A549 (cell line): ENCODE measurements at regions not wholly inside any gene's neighbourhood (a gene's known extent, or its start where the extent isn't known, plus 50 kb on each side); places are given as distances from the start of the nearest gene placed in this dataset.

Experiments
- ATAC-seq, 2 experiments: fragments of 200-7000 bp in 1 of 2; fragments of >200 bp in 1 of 2; cut with Nextera tagmentation in 1 of 2; cut with Tn5 transposase in 1 of 2; 3 replicates each; pipeline versions ENCODE4 v1.8.0 to v1.9.1; 2018 to 2020; ENCODE audit warnings: mild to moderate bottlenecking in 1 of 2, moderate library complexity in 1 of 2
- CTCF ChIA-PET: fragments of 300-600 bp; sonication (Branson Sonifier 250); formaldehyde crosslinking; extraction: SDS; loops from one replicate; lab custom pipeline; 2021; ENCODE audit warnings: antibody characterized with exemption, inconsistent platforms; lab: Yijun Ruan, JAX
- POLR2A ChIA-PET: fragments of 350-600 bp; formaldehyde crosslinking; extraction: SDS; loops from one replicate; lab custom pipeline; 2021; ENCODE audit warnings: antibody characterized with exemption, inconsistent platforms; lab: Yijun Ruan, JAX
- DNase-seq, 2 experiments: peaks; one replicate each; pipeline versions ENCODE4 v3.0.0 to v3.0.0-alpha.2; 2011 to 2016; ENCODE audit warnings: low read depth in 1 of 2, low spot score in 1 of 2
- FAIRE-seq: peaks from 2 replicates; lab custom pipeline; 2011; peaks lifted over from hg19 to GRCh38; lab: Jason Lieb, UNC
- H3K27ac ChIP-seq, 2 experiments: fragments of >200 bp; sonication (Bioruptor Twin); formaldehyde crosslinking; 3 replicates each; pipeline ENCODE4 v1.5.1; 2016 to 2017
- H3K4me1 ChIP-seq: fragments of >200 bp; sonication (Bioruptor Twin); formaldehyde crosslinking; 3 replicates; pipeline ENCODE4 v1.6.1; 2016
- H3K4me2 ChIP-seq: fragments of >200 bp; sonication (Bioruptor Twin); formaldehyde crosslinking; 3 replicates; pipeline ENCODE4 v1.6.1; 2016
- H3K4me3 ChIP-seq: fragments of >200 bp; sonication (Bioruptor Twin); formaldehyde crosslinking; 3 replicates; pipeline ENCODE4 v1.5.1; 2016
- H3K9me3 ChIP-seq: fragments of >200 bp; sonication (Bioruptor Twin); formaldehyde crosslinking; 3 replicates; pipeline ENCODE4 v1.6.1; 2016
- BHLHE40 ChIP-seq: IDR thresholded peaks from 2 replicates; pipeline ENCODE4 v1.6.1; 2012; ENCODE audit warnings: low read depth, low read length, inconsistent platforms
- EP300 ChIP-seq, 2 experiments: fragments of >200 bp; sonication (Bioruptor Twin); formaldehyde crosslinking; IDR thresholded peaks; 2 replicates in 1 of 2; 3 replicates in 1 of 2; pipeline ENCODE4 v1.6.1; 2016 to 2017
- FOXS1 ChIP-seq: fragments of 250-450 bp; sonication (Bioruptor Pico); IDR thresholded peaks from 2 replicates; pipeline ENCODE4 v1.5.0; 2020; ENCODE audit warnings: mild to moderate bottlenecking, moderate library complexity
- HEYL ChIP-seq: fragments of 250-450 bp; sonication (Bioruptor Pico); IDR thresholded peaks from 2 replicates; pipeline ENCODE4 v1.8.0; 2021; ENCODE audit warnings: mild to moderate bottlenecking, moderate library complexity
- HOXA7 ChIP-seq: fragments of 250-450 bp; sonication (Bioruptor Pico); IDR thresholded peaks from 2 replicates; pipeline ENCODE4 v1.5.0; 2020; ENCODE audit warnings: mild to moderate bottlenecking, moderate library complexity
- HOXB5 ChIP-seq: fragments of 250-450 bp; sonication (Bioruptor Pico); IDR thresholded peaks from 2 replicates; pipeline ENCODE4 v1.5.0; 2020; ENCODE audit warnings: mild to moderate bottlenecking, moderate library complexity
- JUN ChIP-seq, 2 experiments: fragments of >200 bp; sonication (Bioruptor Twin); formaldehyde crosslinking; IDR thresholded peaks; 2 replicates in 1 of 2; 3 replicates in 1 of 2; pipeline ENCODE4 v1.6.1; 2016 to 2017
- MAFK ChIP-seq: fragments of 450-650 bp; IDR thresholded peaks from 2 replicates; pipeline ENCODE4 v1.6.1; 2014; ENCODE audit not compliant: partially characterized antibody
- MAZ ChIP-seq: fragments of 150-350 bp; IDR thresholded peaks from 2 replicates; pipeline ENCODE4 v1.6.1; 2014; ENCODE audit warnings: antibody characterized with exemption, low read depth, low read length, borderline replicate concordance
- NPAS2 ChIP-seq: fragments of 250-450 bp; sonication (Bioruptor Pico); IDR thresholded peaks from 2 replicates; pipeline ENCODE4 v1.8.0; 2022; ENCODE audit warnings: mild to moderate bottlenecking, moderate library complexity, borderline replicate concordance
- SMC3 ChIP-seq: fragments of >200 bp; sonication (Bioruptor Twin); formaldehyde crosslinking; IDR thresholded peaks from 3 replicates; pipeline ENCODE4 v1.6.1; 2018; ENCODE audit warnings: inconsistent platforms
- TFCP2L1 ChIP-seq: fragments of 250-450 bp; sonication (Bioruptor Pico); IDR thresholded peaks from 2 replicates; pipeline ENCODE4 v1.5.0; 2021; ENCODE audit warnings: mild to moderate bottlenecking
- TP53 ChIP-seq: fragments of 250-450 bp; sonication (Bioruptor Pico); IDR thresholded peaks from 2 replicates; pipeline ENCODE4 v1.5.0; 2021; ENCODE audit warnings: mild to moderate bottlenecking, moderate library complexity
- ZC3H11A ChIP-seq: fragments of 450-650 bp; IDR thresholded peaks from 2 replicates; pipeline ENCODE4 v1.6.1; 2014; ENCODE audit warnings: antibody characterized with exemption, mild to moderate bottlenecking
- WGBS: methylation state at CpG from one replicate; pipeline ENCODE4 v1.1.6; 2017; ENCODE audit errors: missing lambda C conversion rate; 5-methylcytosine and 5-hydroxymethylcytosine counted together
- TF ChIP-seq, protein P1 (sequence below): fragments of 200-600 bp; sonication (generic); IDR thresholded peaks from 2 replicates; pipeline ENCODE4 v1.6.1; 2016; ENCODE audit warnings: antibody characterized with exemption, mild to moderate bottlenecking, moderate library complexity
- TF ChIP-seq, protein P2 (sequence below): IDR thresholded peaks from 2 replicates; pipeline ENCODE4 v1.6.1; 2012
- TF ChIP-seq, protein P3 (sequence below): IDR thresholded peaks from 2 replicates; pipeline ENCODE4 v1.6.1; 2012; ENCODE audit warnings: low read depth, borderline replicate concordance
- TF ChIP-seq, protein P4 (sequence below): fragments of >200 bp; sonication (Bioruptor Twin); formaldehyde crosslinking; IDR thresholded peaks from 2 replicates; pipeline ENCODE4 v1.6.1; 2016
- TF ChIP-seq, protein P5 (sequence below): fragments of >200 bp; sonication (Bioruptor Twin); formaldehyde crosslinking; IDR thresholded peaks from 3 replicates; pipeline ENCODE4 v1.5.1; 2016
- TF ChIP-seq, protein P6 (sequence below): fragments of >200 bp; sonication (Bioruptor Twin); formaldehyde crosslinking; IDR thresholded peaks from 3 replicates; pipeline ENCODE4 v1.6.1; 2016

DNA sequence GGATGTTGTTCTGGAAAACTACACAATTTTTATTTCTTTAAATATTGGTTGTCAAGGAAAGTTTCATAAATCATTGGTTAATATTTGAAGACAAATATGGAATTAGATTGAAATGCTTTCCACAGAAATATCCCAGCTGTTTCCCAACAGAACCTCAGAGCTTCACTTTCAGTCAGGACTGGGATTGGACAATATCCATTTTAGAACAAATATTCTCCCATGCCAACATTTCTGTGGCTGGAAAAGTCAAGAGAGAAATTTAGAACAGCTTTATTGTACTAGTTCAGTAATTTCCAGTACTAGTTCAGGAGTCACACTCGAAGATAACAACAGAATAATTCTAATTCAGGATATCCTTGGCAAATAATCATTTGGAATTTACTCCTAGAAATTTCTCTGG is 116.1 kb upstream of the TUT7 start:
- FAIRE-seq: no peak
- Histone ChIP-seq H3K4me1 (no peaks in the 10 kb centered on the region), H3K4me2 (no peak overlapping the region), H3K4me3 (no peak overlapping the region), H3K9me3 (no peaks in the 10 kb centered on the region), H3K27ac (no peak overlapping the region)
- DNase-seq: no peak
- ChIA-PET CTCF (interaction anchor here (1.0 kb wide), 1 partner anchor 17 kb away, joined by 3 read pairs; no protein-coding TSS in a partner anchor), POLR2A (no interaction called here)
- TF ChIP-seq, protein P1, sequence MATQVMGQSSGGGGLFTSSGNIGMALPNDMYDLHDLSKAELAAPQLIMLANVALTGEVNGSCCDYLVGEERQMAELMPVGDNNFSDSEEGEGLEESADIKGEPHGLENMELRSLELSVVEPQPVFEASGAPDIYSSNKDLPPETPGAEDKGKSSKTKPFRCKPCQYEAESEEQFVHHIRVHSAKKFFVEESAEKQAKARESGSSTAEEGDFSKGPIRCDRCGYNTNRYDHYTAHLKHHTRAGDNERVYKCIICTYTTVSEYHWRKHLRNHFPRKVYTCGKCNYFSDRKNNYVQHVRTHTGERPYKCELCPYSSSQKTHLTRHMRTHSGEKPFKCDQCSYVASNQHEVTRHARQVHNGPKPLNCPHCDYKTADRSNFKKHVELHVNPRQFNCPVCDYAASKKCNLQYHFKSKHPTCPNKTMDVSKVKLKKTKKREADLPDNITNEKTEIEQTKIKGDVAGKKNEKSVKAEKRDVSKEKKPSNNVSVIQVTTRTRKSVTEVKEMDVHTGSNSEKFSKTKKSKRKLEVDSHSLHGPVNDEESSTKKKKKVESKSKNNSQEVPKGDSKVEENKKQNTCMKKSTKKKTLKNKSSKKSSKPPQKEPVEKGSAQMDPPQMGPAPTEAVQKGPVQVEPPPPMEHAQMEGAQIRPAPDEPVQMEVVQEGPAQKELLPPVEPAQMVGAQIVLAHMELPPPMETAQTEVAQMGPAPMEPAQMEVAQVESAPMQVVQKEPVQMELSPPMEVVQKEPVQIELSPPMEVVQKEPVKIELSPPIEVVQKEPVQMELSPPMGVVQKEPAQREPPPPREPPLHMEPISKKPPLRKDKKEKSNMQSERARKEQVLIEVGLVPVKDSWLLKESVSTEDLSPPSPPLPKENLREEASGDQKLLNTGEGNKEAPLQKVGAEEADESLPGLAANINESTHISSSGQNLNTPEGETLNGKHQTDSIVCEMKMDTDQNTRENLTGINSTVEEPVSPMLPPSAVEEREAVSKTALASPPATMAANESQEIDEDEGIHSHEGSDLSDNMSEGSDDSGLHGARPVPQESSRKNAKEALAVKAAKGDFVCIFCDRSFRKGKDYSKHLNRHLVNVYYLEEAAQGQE: no peak
- TF ChIP-seq, protein P2, sequence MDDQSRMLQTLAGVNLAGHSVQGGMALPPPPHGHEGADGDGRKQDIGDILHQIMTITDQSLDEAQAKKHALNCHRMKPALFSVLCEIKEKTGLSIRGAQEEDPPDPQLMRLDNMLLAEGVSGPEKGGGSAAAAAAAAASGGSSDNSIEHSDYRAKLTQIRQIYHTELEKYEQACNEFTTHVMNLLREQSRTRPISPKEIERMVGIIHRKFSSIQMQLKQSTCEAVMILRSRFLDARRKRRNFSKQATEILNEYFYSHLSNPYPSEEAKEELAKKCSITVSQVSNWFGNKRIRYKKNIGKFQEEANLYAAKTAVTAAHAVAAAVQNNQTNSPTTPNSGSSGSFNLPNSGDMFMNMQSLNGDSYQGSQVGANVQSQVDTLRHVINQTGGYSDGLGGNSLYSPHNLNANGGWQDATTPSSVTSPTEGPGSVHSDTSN: no peak
- TF ChIP-seq, protein P3, sequence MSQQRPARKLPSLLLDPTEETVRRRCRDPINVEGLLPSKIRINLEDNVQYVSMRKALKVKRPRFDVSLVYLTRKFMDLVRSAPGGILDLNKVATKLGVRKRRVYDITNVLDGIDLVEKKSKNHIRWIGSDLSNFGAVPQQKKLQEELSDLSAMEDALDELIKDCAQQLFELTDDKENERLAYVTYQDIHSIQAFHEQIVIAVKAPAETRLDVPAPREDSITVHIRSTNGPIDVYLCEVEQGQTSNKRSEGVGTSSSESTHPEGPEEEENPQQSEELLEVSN: no peak
- TF ChIP-seq SMC3 (no peak), TFCP2L1 (CRISPR knock-in tag) (no peak), NPAS2 (CRISPR knock-in tag) (no peak), FOXS1 (CRISPR knock-in tag) (no peak), BHLHE40 (no peak), TP53 (no peak), MAFK (no peak), HOXB5 (CRISPR knock-in tag) (no peak), JUN (IDR thresholded peaks at IDR 0.05) (no peak), HEYL (no peak), MAZ (no peak), HOXA7 (CRISPR knock-in tag) (no peak), EP300 (IDR thresholded peaks at IDR 0.05) (no peak), ZC3H11A (no peak)
- TF ChIP-seq, protein P4, sequence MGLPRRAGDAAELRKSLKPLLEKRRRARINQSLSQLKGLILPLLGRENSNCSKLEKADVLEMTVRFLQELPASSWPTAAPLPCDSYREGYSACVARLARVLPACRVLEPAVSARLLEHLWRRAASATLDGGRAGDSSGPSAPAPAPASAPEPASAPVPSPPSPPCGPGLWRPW: no peak
- TF ChIP-seq, protein P5, sequence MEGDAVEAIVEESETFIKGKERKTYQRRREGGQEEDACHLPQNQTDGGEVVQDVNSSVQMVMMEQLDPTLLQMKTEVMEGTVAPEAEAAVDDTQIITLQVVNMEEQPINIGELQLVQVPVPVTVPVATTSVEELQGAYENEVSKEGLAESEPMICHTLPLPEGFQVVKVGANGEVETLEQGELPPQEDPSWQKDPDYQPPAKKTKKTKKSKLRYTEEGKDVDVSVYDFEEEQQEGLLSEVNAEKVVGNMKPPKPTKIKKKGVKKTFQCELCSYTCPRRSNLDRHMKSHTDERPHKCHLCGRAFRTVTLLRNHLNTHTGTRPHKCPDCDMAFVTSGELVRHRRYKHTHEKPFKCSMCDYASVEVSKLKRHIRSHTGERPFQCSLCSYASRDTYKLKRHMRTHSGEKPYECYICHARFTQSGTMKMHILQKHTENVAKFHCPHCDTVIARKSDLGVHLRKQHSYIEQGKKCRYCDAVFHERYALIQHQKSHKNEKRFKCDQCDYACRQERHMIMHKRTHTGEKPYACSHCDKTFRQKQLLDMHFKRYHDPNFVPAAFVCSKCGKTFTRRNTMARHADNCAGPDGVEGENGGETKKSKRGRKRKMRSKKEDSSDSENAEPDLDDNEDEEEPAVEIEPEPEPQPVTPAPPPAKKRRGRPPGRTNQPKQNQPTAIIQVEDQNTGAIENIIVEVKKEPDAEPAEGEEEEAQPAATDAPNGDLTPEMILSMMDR: no peak
- TF ChIP-seq, protein P6, sequence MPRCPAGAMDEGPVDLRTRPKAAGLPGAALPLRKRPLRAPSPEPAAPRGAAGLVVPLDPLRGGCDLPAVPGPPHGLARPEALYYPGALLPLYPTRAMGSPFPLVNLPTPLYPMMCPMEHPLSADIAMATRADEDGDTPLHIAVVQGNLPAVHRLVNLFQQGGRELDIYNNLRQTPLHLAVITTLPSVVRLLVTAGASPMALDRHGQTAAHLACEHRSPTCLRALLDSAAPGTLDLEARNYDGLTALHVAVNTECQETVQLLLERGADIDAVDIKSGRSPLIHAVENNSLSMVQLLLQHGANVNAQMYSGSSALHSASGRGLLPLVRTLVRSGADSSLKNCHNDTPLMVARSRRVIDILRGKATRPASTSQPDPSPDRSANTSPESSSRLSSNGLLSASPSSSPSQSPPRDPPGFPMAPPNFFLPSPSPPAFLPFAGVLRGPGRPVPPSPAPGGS: no peak
- no peak for ATAC-seq
- 0% methylated on average over 1 of the region's 1 CpG for WGBS
